Activated CD8-positive, alpha-beta T cell treated with anti-CD3 and anti-CD28 coated beads for 36 hours (primary cell): ENCODE measurements at regions not wholly inside any gene's neighbourhood (a gene's known extent, or its start where the extent isn't known, plus 50 kb on each side); places are given as distances from the start of the nearest gene placed in this dataset.

Experiments used
- ATAC-seq: fragments of 200-7000 bp; cut with Tn5 transposase; one replicate; pipeline ENCODE4 v1.10.0; 2021; ENCODE audit warnings: mild to moderate bottlenecking, moderate library complexity
- CTCF ChIA-PET: fragments of 350-600 bp; sonication (Branson Sonifier 250); formaldehyde crosslinking; loops from one replicate; lab custom pipeline; 2021; ENCODE audit warnings: antibody characterized with exemption; lab: Charles Lee
- POLR2A ChIA-PET: fragments of 350-600 bp; sonication (Branson Sonifier 250); formaldehyde crosslinking; loops from one replicate; lab custom pipeline; 2021; ENCODE audit warnings: antibody characterized with exemption; lab: Charles Lee
- DNase-seq: peaks from one replicate; pipeline ENCODE4 v3.0.0-alpha.2; 2020
- H3K27ac Mint-ChIP-seq: one replicate; pipeline ENCODE4 v1.8.0; 2021; ENCODE audit warnings: mild to moderate bottlenecking, mixed read lengths
- H3K27me3 Mint-ChIP-seq: one replicate; pipeline ENCODE4 v1.8.0; 2021; ENCODE audit warnings: mixed read lengths
- H3K36me3 Mint-ChIP-seq: one replicate; pipeline ENCODE4 v1.8.0; 2021; ENCODE audit warnings: low read depth, mixed read lengths
- H3K4me1 Mint-ChIP-seq: one replicate; pipeline ENCODE4 v1.8.0; 2021; ENCODE audit warnings: low read depth, mixed read lengths
- H3K4me3 Mint-ChIP-seq: one replicate; pipeline ENCODE4 v1.8.0; 2021; ENCODE audit warnings: mild to moderate bottlenecking, moderate library complexity, mixed read lengths
- H3K9me3 Mint-ChIP-seq: one replicate; pipeline ENCODE4 v1.8.0; 2021; ENCODE audit warnings: mixed read lengths
- intact Hi-C: fragments of 100-400 bp; cut with micrococcal nuclease; formaldehyde crosslinking; loops from one replicate; pipeline ENCODE4 v1.10.0; 2022
- TF ChIP-seq, protein P1 (sequence below): fragments of 200-600 bp; IDR thresholded peaks from one replicate; pipeline ENCODE4 v1.8.0; 2022; ENCODE audit warnings: antibody characterized with exemption, mild to moderate bottlenecking

DNA sequence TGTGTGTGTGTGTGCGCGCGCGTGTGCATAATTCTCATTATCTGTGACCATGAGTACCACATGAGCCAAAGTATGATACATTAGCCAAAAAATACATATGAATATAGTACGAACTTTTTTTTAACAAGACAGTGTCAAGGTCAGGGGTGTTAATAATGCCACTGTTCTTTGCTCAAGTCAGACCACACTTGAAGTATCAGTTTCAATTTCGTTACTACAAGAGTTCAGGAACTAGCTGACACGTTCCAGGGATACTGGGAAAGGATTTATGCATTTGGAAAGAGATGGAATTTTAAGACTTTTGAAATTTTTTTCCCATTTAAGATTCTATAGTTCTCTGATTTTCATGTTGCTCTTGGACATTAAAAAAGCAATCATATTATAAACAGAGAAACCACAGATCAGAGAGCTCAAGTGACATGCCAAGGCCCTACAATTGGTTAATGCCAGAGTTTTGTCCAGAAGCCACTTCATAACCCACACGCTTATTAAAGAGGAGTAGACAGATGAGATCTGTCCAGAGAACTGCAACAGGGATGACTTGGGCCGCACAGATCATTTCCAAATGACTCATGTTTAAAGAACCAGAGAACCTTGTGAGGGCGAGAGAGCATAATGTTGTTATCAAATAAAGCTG, 718.8 kb upstream of the SGCG start:
- intact Hi-C loops = no loop called here
- H3K9me3 Mint-ChIP-seq = no peaks in the 10 kb centered on the region
- ATAC-seq (no peak), DNase-seq (no peak)
- H3K4me3 Mint-ChIP-seq = no peak overlapping the region
- POLR2A ChIA-PET = interaction anchor here (0.6 kb wide), 1 partner anchor 1857 kb away, joined by 3 read pairs; no protein-coding TSS in a partner anchor
- H3K27ac Mint-ChIP-seq = no peak overlapping the region
- no peaks in the 10 kb centered on the region for H3K36me3 Mint-ChIP-seq
- TF ChIP-seq, protein P1, sequence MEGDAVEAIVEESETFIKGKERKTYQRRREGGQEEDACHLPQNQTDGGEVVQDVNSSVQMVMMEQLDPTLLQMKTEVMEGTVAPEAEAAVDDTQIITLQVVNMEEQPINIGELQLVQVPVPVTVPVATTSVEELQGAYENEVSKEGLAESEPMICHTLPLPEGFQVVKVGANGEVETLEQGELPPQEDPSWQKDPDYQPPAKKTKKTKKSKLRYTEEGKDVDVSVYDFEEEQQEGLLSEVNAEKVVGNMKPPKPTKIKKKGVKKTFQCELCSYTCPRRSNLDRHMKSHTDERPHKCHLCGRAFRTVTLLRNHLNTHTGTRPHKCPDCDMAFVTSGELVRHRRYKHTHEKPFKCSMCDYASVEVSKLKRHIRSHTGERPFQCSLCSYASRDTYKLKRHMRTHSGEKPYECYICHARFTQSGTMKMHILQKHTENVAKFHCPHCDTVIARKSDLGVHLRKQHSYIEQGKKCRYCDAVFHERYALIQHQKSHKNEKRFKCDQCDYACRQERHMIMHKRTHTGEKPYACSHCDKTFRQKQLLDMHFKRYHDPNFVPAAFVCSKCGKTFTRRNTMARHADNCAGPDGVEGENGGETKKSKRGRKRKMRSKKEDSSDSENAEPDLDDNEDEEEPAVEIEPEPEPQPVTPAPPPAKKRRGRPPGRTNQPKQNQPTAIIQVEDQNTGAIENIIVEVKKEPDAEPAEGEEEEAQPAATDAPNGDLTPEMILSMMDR = no peak
- CTCF ChIA-PET = no interaction called here
- H3K4me1 Mint-ChIP-seq = no peaks in the 10 kb centered on the region
- no peaks in the 10 kb centered on the region for H3K27me3 Mint-ChIP-seq

DNA sequence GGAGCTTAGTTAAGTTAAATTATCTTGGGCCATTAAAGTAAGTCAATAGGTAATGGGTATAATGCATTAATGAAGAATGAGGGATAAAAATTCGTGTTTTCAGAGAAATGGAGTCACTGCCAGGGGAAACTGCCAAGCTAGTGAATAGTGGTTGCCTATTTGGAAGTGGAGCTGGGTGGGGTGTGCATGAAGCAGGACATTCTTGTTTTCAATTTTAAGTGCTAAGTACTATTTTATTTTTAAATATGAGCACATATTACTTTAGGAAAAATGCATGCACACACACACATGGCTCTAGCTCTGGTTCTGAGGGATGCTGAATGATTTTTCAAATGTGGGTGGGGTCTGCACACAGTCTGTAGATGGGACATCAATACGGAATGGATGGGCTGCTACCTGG, 717.7 kb upstream of the SGCG start:
- Mint-ChIP-seq H3K9me3 (no peaks in the 10 kb centered on the region), H3K4me1 (no peaks in the 10 kb centered on the region), H3K27ac (no peak overlapping the region), H3K27me3 (no peaks in the 10 kb centered on the region), H3K36me3 (no peaks in the 10 kb centered on the region), H3K4me3 (no peak overlapping the region)
- TF ChIP-seq, protein P1 = no peak
- intact Hi-C loops = no loop called here
- ChIA-PET POLR2A (no interaction called here), CTCF (no interaction called here)
- DNase-seq (no peak), ATAC-seq (no peak)

DNA sequence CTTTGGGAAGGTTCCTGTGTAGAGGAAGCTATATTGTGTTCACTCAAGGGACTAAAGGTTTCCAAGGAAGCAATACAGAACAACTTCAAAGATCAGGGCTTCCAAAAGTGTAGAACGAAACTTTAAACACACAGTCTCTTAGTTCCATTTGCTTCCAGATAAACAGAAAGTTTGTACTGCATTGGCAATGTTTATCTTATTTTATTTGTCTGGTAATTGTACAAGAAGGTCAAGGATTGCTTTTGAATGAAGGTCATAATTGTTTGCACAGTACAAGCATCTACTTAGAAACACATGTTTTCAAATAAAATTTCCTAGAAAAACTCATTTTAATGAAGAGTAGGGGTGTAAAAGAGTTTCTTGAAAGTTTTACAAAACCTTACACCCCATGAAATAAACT, 712.7 kb upstream of the SGCG start:
- ATAC-seq (no peak), DNase-seq (no peak)
- Mint-ChIP-seq H3K9me3 (no peaks in the 10 kb centered on the region), H3K27me3 (no peaks in the 10 kb centered on the region), H3K27ac (no peak overlapping the region), H3K4me1 (no peaks in the 10 kb centered on the region), H3K4me3 (no peak overlapping the region), H3K36me3 (no peaks in the 10 kb centered on the region)
- TF ChIP-seq, protein P1 = no peak
- ChIA-PET CTCF (no interaction called here), POLR2A (no interaction called here)
- intact Hi-C loops = no loop called here

DNA sequence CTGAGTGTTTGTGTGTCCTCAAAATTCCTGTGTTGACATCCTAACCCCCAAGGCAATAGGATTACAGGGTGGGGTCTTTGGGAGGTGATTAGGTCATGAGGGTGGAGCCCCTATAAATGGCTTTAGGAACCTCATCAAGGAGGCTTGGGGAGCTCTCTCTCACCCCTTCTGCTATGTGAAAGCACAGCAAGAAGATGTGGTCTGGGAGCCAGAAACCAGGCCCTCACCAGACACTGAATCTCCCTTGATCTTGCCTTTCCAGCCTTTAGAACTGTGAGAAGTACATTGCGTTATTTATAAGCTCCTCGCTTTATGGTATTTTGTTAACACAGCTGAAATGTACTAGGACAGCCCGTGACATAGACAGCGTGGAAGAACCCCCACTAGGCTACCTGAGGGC, 712.0 kb upstream of the SGCG start:
- intact Hi-C loops = no loop called here
- no peaks in the 10 kb centered on the region for H3K4me1 Mint-ChIP-seq
- H3K27ac Mint-ChIP-seq = no peak overlapping the region
- no peaks in the 10 kb centered on the region for H3K27me3 Mint-ChIP-seq
- H3K36me3 Mint-ChIP-seq = no peaks in the 10 kb centered on the region
- no peak overlapping the region for H3K4me3 Mint-ChIP-seq
- DNase-seq = no peak
- ChIA-PET CTCF (no interaction called here), POLR2A (no interaction called here)
- no peak for ATAC-seq
- H3K9me3 Mint-ChIP-seq = no peaks in the 10 kb centered on the region
- TF ChIP-seq, protein P1 = no peak

DNA sequence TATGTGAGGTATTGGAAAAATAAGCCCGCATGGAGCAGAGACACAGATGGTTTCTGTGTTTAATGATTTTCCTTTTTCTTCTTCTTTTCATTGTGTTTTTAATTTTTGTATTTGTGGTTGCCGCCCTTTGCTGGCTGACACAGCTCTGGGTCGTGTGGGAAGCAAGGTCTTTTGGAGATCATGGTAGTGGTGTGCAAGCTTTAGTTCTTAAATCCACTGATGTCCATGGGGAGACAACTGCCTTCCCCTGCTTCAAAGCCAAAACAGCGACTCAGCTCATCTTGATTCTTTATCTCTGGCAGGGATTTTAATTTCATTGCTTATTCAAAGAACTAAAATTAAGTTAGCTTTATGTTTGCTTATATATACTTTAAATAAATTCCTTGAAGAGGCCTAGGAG, 711.3 kb upstream of the SGCG start:
- Mint-ChIP-seq H3K9me3 (no peaks in the 10 kb centered on the region), H3K36me3 (no peaks in the 10 kb centered on the region), H3K4me1 (no peaks in the 10 kb centered on the region), H3K27ac (no peak overlapping the region), H3K4me3 (no peak overlapping the region), H3K27me3 (no peaks in the 10 kb centered on the region)
- intact Hi-C loops = no loop called here
- DNase-seq = no peak
- ATAC-seq = no peak
- ChIA-PET CTCF (no interaction called here), POLR2A (no interaction called here)
- TF ChIP-seq, protein P1 = no peak
